Neutrophil (primary cell): ENCODE measurements at regions not wholly inside any gene's neighbourhood (a gene's known extent, or its start where the extent isn't known, plus 50 kb on each side); places are given as distances from the start of the nearest gene placed in this dataset.

Experiments
- H3K27ac ChIP-seq: fragments of 200-600 bp; sonication (generic); 2 replicates; pipeline ENCODE4 v1.5.1; 2016; ENCODE audit warnings: mild to moderate bottlenecking, moderate library complexity
- H3K27me3 ChIP-seq: fragments of 200-600 bp; sonication (generic); 2 replicates; pipeline ENCODE4 v1.6.0; 2016; ENCODE audit warnings: mild to moderate bottlenecking
- H3K36me3 ChIP-seq: fragments of 200-600 bp; sonication (generic); 2 replicates; pipeline ENCODE4 v1.5.1; 2017
- H3K4me1 ChIP-seq, 2 experiments: fragments of 200-600 bp in 1 of 2; sonication (generic) in 1 of 2; 1 replicate in 1 of 2; 2 replicates in 1 of 2; pipeline versions ENCODE4 v1.5.1 to v1.6.1; 2013 to 2016; ENCODE audit warnings: low read depth in 1 of 2, low read length in 1 of 2, mild to moderate bottlenecking in 1 of 2, moderate library complexity in 1 of 2; ENCODE audit not compliant: control insufficient read depth in 1 of 2, insufficient read depth in 1 of 2
- H3K4me3 ChIP-seq, 2 experiments: fragments of 200-600 bp in 1 of 2; sonication (generic) in 1 of 2; 1 replicate in 1 of 2; 2 replicates in 1 of 2; pipeline ENCODE4 v1.5.1; 2013 to 2016; ENCODE audit warnings: low read depth in 1 of 2, low read length in 1 of 2, mild to moderate bottlenecking in 1 of 2, moderate library complexity in 1 of 2
- H3K9me3 ChIP-seq: fragments of 200-600 bp; sonication (generic); 2 replicates; pipeline ENCODE4 v1.5.1; 2016
- TF ChIP-seq, protein P1 (sequence below): fragments of 200-600 bp; sonication (generic); IDR thresholded peaks from 2 replicates; pipeline ENCODE4 v1.5.1; 2016; ENCODE audit warnings: antibody characterized with exemption

DNA sequence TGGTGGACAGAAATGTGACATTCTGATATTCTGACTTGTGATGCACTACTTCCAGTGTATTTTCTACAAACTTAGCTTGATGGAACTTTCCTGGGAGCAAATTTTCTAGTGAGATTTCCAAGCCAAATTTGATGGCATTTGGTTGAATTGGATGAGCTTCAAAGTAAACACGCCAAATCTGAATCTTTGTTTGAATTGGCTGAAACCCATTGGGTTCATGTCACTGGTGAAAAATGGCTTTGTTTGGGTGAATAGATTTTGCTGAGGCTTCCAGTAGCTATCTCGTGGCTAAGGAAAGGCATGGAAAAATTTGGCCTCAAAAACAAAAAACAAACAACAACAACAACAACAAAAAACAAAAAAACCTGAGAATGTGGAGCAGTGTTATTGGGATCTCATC, 271.1 kb upstream of the RPS23 start:
- H3K4me3 ChIP-seq: no peak overlapping the region
- no peak overlapping the region for H3K27ac ChIP-seq
- TF ChIP-seq, protein P1, sequence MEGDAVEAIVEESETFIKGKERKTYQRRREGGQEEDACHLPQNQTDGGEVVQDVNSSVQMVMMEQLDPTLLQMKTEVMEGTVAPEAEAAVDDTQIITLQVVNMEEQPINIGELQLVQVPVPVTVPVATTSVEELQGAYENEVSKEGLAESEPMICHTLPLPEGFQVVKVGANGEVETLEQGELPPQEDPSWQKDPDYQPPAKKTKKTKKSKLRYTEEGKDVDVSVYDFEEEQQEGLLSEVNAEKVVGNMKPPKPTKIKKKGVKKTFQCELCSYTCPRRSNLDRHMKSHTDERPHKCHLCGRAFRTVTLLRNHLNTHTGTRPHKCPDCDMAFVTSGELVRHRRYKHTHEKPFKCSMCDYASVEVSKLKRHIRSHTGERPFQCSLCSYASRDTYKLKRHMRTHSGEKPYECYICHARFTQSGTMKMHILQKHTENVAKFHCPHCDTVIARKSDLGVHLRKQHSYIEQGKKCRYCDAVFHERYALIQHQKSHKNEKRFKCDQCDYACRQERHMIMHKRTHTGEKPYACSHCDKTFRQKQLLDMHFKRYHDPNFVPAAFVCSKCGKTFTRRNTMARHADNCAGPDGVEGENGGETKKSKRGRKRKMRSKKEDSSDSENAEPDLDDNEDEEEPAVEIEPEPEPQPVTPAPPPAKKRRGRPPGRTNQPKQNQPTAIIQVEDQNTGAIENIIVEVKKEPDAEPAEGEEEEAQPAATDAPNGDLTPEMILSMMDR: no peak
- H3K27me3 ChIP-seq: no peaks in the 10 kb centered on the region
- no peaks in the 10 kb centered on the region for H3K36me3 ChIP-seq
- no peaks in the 10 kb centered on the region for H3K9me3 ChIP-seq
- H3K4me1 ChIP-seq: peaks cover 3 to 7% of the 10 kb centered on the region in 2 experiments

DNA sequence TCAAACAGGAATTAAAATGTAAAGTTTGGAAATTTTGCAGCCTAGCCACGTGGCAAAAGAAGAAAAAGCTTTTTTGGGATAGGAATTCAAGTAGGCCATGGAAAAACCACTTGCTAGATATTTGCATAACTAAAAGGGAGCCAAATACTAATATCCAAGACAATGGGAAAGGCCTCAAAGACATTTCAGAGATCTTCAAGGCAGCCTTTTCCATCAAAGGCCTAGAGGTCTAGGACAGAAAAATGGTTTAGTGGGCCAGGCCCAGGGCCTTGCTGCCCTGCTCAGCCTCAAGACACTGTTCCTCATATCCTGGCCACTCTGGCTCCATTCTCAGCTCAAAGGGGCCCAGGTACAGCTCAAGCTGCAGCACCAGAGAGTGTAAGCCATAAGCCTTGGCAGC, 265.9 kb upstream of the RPS23 start:
- no peaks in the 10 kb centered on the region for H3K36me3 ChIP-seq
- H3K9me3 ChIP-seq: no peaks in the 10 kb centered on the region
- H3K4me3 ChIP-seq: no peak overlapping the region
- no peaks in the 10 kb centered on the region for H3K27me3 ChIP-seq
- TF ChIP-seq, protein P1: no peak
- peaks cover 3 to 7% of the 10 kb centered on the region in 2 experiments for H3K4me1 ChIP-seq
- no peak overlapping the region for H3K27ac ChIP-seq

- no peak overlapping the region for H3K27ac ChIP-seq
- H3K36me3 ChIP-seq: no peaks in the 10 kb centered on the region
- no peaks in the 10 kb centered on the region for H3K27me3 ChIP-seq
- no peak overlapping the region for H3K4me3 ChIP-seq
- TF ChIP-seq, protein P1: no peak
- no peaks in the 10 kb centered on the region for H3K9me3 ChIP-seq
- no peaks in the 10 kb centered on the region for H3K4me1 ChIP-seq
Measured at GRCh38 chr5:82540301-82540700, 262.1 kb upstream of the RPS23 start.

- TF ChIP-seq, protein P1: no peak
- H3K4me3 ChIP-seq: no peak overlapping the region
- H3K9me3 ChIP-seq: no peaks in the 10 kb centered on the region
- no peaks in the 10 kb centered on the region for H3K27me3 ChIP-seq
- no peak overlapping the region for H3K27ac ChIP-seq
- no peaks in the 10 kb centered on the region for H3K4me1 ChIP-seq
- no peaks in the 10 kb centered on the region for H3K36me3 ChIP-seq
Measured at GRCh38 chr5:82538339-82539034, 260.3 kb upstream of the RPS23 start.

DNA sequence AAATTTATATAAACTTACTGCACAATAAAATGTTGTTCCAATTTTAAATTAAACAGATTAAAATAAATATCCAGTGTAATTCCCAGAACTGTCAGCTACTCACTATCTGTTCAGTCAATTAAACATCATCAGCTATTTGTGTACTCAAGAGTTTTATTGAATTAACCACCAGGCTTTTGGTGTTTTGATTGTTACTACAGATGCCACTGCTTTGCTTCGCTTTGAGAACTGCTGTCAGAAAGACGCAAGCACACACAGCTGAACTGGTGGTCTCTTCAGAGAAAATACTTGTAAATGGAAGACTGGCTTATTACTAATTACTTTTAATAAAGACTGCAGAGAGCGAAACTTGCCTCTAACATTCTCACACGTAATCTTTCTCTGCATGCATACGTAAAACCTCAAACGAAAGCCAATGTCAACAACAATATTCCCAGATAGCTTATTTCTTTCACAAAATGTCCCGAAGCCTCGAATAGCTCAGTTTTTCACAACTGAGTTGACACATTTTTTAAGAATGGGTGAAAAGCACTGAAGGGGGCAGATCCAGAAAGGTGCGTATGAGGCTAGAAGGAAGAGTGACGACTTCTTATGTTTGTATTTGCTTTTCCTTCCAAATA, 259.6 kb upstream of the RPS23 start:
- Histone ChIP-seq H3K27ac (no peak overlapping the region), H3K27me3 (no peaks in the 10 kb centered on the region), H3K4me1 (no peaks in the 10 kb centered on the region), H3K4me3 (no peak overlapping the region), H3K36me3 (no peaks in the 10 kb centered on the region), H3K9me3 (no peaks in the 10 kb centered on the region)
- TF ChIP-seq, protein P1: no peak
